NT2/D1 (cell line): ENCODE measurements at regions not wholly inside any gene's neighbourhood (a gene's known extent, or its start where the extent isn't known, plus 50 kb on each side); places are given as distances from the start of the nearest gene placed in this dataset.

Experiments used
- SUZ12 ChIP-seq: IDR thresholded peaks from 2 replicates; pipeline ENCODE4 v1.6.1; 2011; ENCODE audit not compliant: insufficient read length, insufficient read depth; ENCODE audit errors: extremely low read depth
- YY1 ChIP-seq: IDR thresholded peaks from 2 replicates; pipeline ENCODE4 v1.6.1; 2011; ENCODE audit not compliant: insufficient read length, insufficient read depth
- ZNF274 ChIP-seq: IDR thresholded peaks from 2 replicates; pipeline ENCODE4 v1.6.1; 2011; ENCODE audit warnings: mild to moderate bottlenecking, low read depth, low read length

- no peak for TF ChIP-seq ZNF274
- no peak for TF ChIP-seq YY1
- TF ChIP-seq SUZ12, result no peak
Measured at GRCh38 chr11:45723397-45723796, 58.0 kb upstream of the CHST1 start.
